Fibroblast of the aortic adventitia (primary cell): ENCODE measurements at regions not wholly inside any gene's neighbourhood (a gene's known extent, or its start where the extent isn't known, plus 50 kb on each side); places are given as distances from the start of the nearest gene placed in this dataset.
"Not testable (repeated sequence)": the region's sequence is repeated elsewhere in the genome, so short reads cannot be mapped to it uniquely, and the experiment has no call there.

Experiments used
- DNase-seq: peaks from one replicate; pipeline ENCODE4 v3.0.0-alpha.2; 2010; ENCODE audit warnings: low read depth
- H3K4me3 ChIP-seq: 2 replicates; pipeline ENCODE4 v1.5.1; 2011; ENCODE audit warnings: low read depth, mild to moderate bottlenecking, control low read depth, low read length, moderate library complexity
- TF ChIP-seq, protein P1 (sequence below): IDR thresholded peaks from 2 replicates; pipeline ENCODE4 v1.5.1; 2011; ENCODE audit warnings: mild to moderate bottlenecking, low read length, control low read depth, inconsistent platforms; ENCODE audit not compliant: insufficient read depth

DNA sequence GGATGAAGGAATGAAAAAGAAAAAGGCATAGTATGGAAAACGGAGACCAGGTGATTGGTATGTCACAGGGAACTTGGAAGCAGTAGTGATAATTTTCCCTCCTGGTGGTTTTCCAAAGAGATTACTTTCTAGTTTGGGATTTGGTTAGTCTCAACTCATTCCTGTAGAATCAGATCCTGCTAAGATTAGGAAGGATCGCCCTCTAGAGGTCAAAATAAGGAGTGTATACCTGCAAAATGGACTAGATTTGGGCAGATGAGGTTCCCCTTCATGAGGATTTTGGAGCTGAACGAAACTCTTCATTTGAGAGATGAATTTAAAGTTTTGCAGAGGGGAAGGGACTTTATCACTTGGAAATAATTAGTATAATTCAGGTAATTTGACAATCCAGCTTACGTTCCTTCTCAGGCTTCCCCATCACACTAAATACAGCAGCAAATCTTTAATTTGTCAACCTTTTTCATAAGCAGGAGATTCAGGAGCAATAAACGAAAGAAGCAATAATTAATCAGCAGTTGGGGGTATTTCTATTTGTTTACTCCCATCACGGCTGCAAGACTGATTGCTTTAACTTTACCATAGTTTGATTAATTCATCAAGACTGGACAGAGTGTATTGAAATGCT lies 65.2 kb downstream of the CCDC195 start:
- no peak overlapping the region for H3K4me3 ChIP-seq
- TF ChIP-seq, protein P1, sequence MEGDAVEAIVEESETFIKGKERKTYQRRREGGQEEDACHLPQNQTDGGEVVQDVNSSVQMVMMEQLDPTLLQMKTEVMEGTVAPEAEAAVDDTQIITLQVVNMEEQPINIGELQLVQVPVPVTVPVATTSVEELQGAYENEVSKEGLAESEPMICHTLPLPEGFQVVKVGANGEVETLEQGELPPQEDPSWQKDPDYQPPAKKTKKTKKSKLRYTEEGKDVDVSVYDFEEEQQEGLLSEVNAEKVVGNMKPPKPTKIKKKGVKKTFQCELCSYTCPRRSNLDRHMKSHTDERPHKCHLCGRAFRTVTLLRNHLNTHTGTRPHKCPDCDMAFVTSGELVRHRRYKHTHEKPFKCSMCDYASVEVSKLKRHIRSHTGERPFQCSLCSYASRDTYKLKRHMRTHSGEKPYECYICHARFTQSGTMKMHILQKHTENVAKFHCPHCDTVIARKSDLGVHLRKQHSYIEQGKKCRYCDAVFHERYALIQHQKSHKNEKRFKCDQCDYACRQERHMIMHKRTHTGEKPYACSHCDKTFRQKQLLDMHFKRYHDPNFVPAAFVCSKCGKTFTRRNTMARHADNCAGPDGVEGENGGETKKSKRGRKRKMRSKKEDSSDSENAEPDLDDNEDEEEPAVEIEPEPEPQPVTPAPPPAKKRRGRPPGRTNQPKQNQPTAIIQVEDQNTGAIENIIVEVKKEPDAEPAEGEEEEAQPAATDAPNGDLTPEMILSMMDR, result peak; percentile 76
- peak; percentile 75 for DNase-seq

DNA sequence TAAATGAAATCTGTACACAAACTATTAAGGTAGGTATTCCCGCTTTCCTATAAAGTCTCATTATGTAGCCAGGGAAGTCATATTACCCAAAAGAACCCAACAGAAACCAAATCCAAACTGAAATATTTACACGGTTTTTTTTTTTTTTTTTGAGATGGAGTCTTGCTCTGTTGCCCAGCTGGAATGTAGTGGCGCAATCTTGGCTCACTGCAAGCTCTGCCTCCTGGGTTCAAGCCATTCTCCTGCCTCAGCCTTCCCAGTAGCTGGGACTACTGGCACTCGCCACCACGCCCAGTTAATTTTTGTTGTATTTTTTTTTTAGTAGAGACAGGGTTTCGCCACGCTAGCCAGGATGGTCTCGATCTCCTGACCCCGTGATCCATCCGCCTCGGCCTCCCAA lies 62.5 kb upstream of the CUL3 start:
- DNase-seq, H3K4me3 ChIP-seq: not testable (repeated sequence)

DNA sequence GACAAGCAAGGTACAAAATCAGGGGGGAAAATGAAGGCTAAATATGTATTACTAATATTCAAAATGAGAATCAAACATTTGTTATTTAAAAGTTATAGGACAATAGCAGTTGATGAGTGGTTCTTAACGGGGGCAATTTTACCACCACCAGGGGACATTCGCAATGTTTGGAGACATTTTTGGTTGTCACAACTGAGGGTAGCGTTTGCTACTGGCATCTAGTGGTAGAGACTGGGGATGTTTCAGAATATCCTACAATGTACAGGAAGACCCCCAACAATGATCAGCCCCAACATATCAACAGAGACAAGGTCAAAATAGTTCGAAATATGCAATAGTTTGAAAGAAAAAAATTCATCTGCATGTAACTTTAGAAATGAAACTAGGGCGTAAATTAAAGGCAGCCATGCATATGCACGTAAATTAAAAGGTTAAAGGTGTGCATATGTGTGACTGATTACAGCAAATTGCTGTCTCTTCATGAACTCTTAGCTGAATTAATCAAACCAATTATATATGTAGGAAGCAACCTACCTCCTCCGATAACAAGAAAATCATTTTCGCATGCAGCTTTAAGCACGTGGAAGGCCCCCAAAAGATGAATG lies 61.2 kb upstream of the CUL3 start:
- TF ChIP-seq, protein P1, result peak; percentile 60
- DNase-seq, result peak; percentile 25
- no peak overlapping the region for H3K4me3 ChIP-seq

DNA sequence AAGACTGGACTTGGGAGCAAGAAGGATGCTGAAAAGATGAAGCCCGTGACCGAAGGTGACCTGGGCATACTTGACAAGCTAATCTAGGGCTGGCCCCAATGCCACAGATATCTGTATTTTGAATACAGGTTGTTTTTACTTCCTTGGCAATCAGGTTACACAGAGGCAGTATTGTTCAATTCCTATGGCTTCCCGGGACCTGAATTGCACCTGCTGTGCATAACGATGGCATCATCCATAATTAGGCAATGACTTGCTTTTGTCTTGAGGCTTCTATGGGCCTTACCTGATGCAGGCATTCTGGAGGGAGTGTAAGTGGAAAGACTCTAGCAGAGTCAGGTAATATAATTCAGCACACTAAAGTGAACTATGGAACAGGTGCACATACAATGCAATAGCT lies 60.6 kb upstream of the CUL3 start:
- DNase-seq, result no peak
- H3K4me3 ChIP-seq, result no peak overlapping the region
- TF ChIP-seq, protein P1, result no peak

DNA sequence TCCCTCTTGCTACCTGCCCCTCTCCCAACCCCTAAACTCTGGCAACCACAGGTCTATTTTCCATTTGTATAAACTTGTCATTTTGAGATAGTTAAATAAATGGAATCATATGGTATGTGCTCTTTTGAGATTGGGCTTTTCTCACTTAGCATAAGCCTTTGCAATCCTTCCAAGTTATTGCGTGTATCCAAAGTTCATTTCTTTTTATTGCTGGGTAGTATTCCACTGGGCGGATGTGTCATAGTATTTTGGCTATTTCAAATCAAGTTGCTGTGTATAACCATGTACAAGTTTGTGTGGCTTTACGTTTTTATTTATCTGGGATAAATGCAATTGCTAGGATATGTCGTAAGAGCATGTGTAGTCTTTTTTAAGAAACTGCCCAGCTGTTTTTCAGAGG lies 55.5 kb upstream of the CUL3 start:
- DNase-seq, result no peak
- no peak overlapping the region for H3K4me3 ChIP-seq
- TF ChIP-seq, protein P1, result no peak

DNA sequence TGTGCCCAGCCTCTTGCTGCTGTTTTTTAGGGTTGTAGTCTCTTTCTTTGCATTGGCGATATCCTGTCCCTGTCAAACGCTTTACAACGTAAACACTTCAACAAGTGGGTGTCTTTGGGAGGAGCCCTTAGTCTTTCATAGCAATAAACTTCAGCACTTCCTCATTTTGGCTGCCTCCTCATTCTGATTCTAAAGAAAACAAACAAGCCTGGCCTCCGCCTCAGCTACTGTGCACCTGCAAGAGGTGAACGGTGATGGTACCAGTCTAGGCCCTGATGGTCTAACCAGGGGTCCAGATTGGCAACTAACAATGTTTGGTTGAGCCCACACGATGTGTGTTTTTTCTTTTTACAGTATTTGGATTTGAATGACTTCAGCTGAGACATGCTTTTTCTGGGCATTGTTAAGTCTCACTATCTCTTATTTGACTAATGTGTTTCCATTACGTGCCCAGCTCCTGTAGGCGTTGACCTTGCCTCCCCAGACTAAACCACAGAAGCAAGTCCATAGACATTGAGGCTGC lies 53.2 kb upstream of the CUL3 start:
- H3K4me3 ChIP-seq, result no peak overlapping the region
- TF ChIP-seq, protein P1, result no peak
- peak; percentile 7 for DNase-seq
